ENCODE measurements at regions not wholly inside any gene's neighbourhood (a gene's known extent, or its start where the extent isn't known, plus 50 kb on each side); places are given as distances from the start of the nearest gene placed in this dataset.

DNA sequence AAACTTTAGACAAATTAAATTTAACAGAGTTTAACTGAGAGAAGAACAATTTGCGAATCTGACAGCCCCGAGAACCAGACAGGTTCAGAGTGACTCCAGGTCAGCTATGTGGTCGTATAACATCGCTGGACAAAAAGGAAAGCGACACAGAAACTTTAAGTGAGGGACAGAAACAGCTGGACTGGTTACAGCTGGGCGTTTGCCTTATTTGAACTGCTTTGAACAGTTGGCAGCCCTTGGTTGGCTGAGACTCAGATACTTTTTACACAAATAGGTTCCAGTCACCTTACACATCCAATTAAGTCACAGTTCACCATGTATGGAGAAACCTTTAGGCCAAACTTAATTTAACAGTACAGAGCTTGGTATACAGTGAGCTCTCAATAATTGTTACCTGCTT lies 436.9 kb downstream of the GUCY1A2 start:
- Histone ChIP-seq H3K36me3 (ENCODE audit: control insufficient read depth, insufficient read depth, low read length) (no peaks in the 10 kb centered on the region), H4K20me1 (replicated peaks; ENCODE audit: control insufficient read depth, insufficient read depth, low read length) (no peaks in the 10 kb centered on the region), H3K79me2 (ENCODE audit: control insufficient read depth, insufficient read depth, low read length) (no peaks in the 10 kb centered on the region), H3K4me3 (no peak overlapping the region), H2AFZ (ENCODE audit: low read depth, low read length) (no peak overlapping the region), H3K27ac (ENCODE audit: extremely low read depth, low read depth, low read length) (no peak overlapping the region), H3K9me1 (ENCODE audit: control insufficient read depth, insufficient read depth, low read length) (no peaks in the 10 kb centered on the region), H3K4me1 (replicated peaks in 1 of 2; ENCODE audit: control insufficient read depth in 2 of 2, insufficient read depth in 2 of 2, low read length in 2 of 2) (no peaks in the 10 kb centered on the region), H3K27me3 (ENCODE audit: control insufficient read depth in 2 of 2, insufficient read depth in 2 of 2, low read length in 2 of 2) (no peaks in the 10 kb centered on the region), H3K9ac (ENCODE audit: insufficient read depth in 1 of 2, low read depth in 2 of 2, low read length in 2 of 2) (no peak overlapping the region), H3K4me2 (ENCODE audit: insufficient read depth, low read length) (no peak overlapping the region), H3K9me3 (replicated peaks; ENCODE audit: control insufficient read depth, insufficient read depth, low read depth, low read length) (no peaks in the 10 kb centered on the region)
- DNase-seq (ENCODE audit: extremely low read depth in 1 of 4, low spot score in 3 of 4) (no peak), ATAC-seq (no peak), FAIRE-seq (no peak)
- no peak for TF ChIP-seq MEF2D (tag; conservative IDR thresholded peaks at IDR 0.05; ENCODE audit: low read depth)
- TF ChIP-seq, protein P1, sequence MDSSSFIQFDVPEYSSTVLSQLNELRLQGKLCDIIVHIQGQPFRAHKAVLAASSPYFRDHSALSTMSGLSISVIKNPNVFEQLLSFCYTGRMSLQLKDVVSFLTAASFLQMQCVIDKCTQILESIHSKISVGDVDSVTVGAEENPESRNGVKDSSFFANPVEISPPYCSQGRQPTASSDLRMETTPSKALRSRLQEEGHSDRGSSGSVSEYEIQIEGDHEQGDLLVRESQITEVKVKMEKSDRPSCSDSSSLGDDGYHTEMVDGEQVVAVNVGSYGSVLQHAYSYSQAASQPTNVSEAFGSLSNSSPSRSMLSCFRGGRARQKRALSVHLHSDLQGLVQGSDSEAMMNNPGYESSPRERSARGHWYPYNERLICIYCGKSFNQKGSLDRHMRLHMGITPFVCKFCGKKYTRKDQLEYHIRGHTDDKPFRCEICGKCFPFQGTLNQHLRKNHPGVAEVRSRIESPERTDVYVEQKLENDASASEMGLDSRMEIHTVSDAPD (CRISPR knock-in tag; IDR thresholded peaks at IDR 0.05): no peak
- no peak for TF ChIP-seq SAFB2 (IDR thresholded peaks at IDR 0.05; ENCODE audit: borderline replicate concordance, low read depth, low read length, severe bottlenecking)
- no peak for TF ChIP-seq SIRT6 (IDR thresholded peaks at IDR 0.05; ENCODE audit: low read depth, low read length)
- TF ChIP-seq PPARD (CRISPR knock-in tag; IDR thresholded peaks at IDR 0.05): no peak
- BruUV-seq (replicated peaks): no TSS peak
- in situ Hi-C loops (cut with MboI): no loop called here
- ChIA-PET POLR2A (no interaction called here), CTCF (ENCODE audit: low intra/inter-chr PET ratio) (no interaction called here)
- WGBS (ENCODE audit: insufficient coverage, low coverage, missing lambda C conversion rate): under 1% methylated on average over 6 of the region's 6 CpGs
- intact Hi-C loops (cut with micrococcal nuclease): no loop called here

DNA sequence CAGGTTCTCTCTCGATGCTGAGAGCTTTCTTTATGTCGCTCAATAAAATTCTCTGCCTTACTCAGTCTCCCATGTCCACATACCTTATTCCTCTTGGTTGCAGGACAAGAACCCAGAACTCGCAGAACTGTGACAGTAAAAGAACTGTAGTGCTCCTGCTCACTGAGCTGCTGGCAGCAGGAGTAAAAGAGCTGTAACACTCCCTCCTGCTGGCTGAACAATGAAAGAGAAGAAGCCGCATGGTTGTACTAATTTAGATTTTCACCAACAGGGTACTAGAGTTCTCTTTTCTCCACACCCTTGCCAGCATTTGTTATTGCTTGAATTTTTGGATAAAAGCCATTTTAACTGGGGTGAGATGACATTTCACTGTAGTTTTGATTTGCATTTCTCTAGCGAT lies 433.2 kb downstream of the GUCY1A2 start:
- Histone ChIP-seq H4K20me1 (replicated peaks; ENCODE audit: control insufficient read depth, insufficient read depth, low read length) (no peaks in the 10 kb centered on the region), H3K4me2 (ENCODE audit: insufficient read depth, low read length) (no peak overlapping the region), H3K4me3 (no peak overlapping the region), H3K27me3 (ENCODE audit: control insufficient read depth in 2 of 2, insufficient read depth in 2 of 2, low read length in 2 of 2) (no peaks in the 10 kb centered on the region), H3K79me2 (ENCODE audit: control insufficient read depth, insufficient read depth, low read length) (no peaks in the 10 kb centered on the region), H3K36me3 (ENCODE audit: control insufficient read depth, insufficient read depth, low read length) (no peaks in the 10 kb centered on the region), H3K9me3 (replicated peaks; ENCODE audit: control insufficient read depth, insufficient read depth, low read depth, low read length) (no peaks in the 10 kb centered on the region), H2AFZ (ENCODE audit: low read depth, low read length) (no peak overlapping the region), H3K9me1 (ENCODE audit: control insufficient read depth, insufficient read depth, low read length) (no peaks in the 10 kb centered on the region), H3K27ac (ENCODE audit: extremely low read depth, low read depth, low read length) (no peak overlapping the region), H3K9ac (ENCODE audit: insufficient read depth in 1 of 2, low read depth in 2 of 2, low read length in 2 of 2) (no peak overlapping the region), H3K4me1 (replicated peaks in 1 of 2; ENCODE audit: control insufficient read depth in 2 of 2, insufficient read depth in 2 of 2, low read length in 2 of 2) (no peaks in the 10 kb centered on the region)
- no TSS peak for BruUV-seq (replicated peaks)
- FAIRE-seq: no peak
- 2% methylated on average over 5 of the region's 5 CpGs for WGBS (ENCODE audit: insufficient coverage, low coverage, missing lambda C conversion rate)
- no peak for ATAC-seq
- intact Hi-C loops (cut with micrococcal nuclease): no loop called here
- in situ Hi-C loops (cut with MboI): no loop called here
- DNase-seq (ENCODE audit: extremely low read depth in 1 of 4, low spot score in 3 of 4): no peak
- ChIA-PET POLR2A (no interaction called here), CTCF (ENCODE audit: low intra/inter-chr PET ratio) (no interaction called here)
- TF ChIP-seq, protein P2, sequence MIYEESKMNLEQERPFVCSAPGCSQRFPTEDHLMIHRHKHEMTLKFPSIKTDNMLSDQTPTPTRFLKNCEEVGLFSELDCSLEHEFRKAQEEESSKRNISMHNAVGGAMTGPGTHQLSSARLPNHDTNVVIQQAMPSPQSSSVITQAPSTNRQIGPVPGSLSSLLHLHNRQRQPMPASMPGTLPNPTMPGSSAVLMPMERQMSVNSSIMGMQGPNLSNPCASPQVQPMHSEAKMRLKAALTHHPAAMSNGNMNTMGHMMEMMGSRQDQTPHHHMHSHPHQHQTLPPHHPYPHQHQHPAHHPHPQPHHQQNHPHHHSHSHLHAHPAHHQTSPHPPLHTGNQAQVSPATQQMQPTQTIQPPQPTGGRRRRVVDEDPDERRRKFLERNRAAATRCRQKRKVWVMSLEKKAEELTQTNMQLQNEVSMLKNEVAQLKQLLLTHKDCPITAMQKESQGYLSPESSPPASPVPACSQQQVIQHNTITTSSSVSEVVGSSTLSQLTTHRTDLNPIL (CRISPR knock-in tag; IDR thresholded peaks at IDR 0.05): no peak
- TF ChIP-seq ELF4 (CRISPR knock-in tag; IDR thresholded peaks at IDR 0.05) (no peak), KDM4B (IDR thresholded peaks at IDR 0.05; ENCODE audit: borderline replicate concordance in 2 of 2, low read depth in 1 of 2) (no peak), GATAD2A (IDR thresholded peaks at IDR 0.05) (no peak)
- TF ChIP-seq, protein P3, sequence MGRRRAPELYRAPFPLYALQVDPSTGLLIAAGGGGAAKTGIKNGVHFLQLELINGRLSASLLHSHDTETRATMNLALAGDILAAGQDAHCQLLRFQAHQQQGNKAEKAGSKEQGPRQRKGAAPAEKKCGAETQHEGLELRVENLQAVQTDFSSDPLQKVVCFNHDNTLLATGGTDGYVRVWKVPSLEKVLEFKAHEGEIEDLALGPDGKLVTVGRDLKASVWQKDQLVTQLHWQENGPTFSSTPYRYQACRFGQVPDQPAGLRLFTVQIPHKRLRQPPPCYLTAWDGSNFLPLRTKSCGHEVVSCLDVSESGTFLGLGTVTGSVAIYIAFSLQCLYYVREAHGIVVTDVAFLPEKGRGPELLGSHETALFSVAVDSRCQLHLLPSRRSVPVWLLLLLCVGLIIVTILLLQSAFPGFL (CRISPR knock-in tag; IDR thresholded peaks at IDR 0.05): no peak
- TF ChIP-seq, protein P4, sequence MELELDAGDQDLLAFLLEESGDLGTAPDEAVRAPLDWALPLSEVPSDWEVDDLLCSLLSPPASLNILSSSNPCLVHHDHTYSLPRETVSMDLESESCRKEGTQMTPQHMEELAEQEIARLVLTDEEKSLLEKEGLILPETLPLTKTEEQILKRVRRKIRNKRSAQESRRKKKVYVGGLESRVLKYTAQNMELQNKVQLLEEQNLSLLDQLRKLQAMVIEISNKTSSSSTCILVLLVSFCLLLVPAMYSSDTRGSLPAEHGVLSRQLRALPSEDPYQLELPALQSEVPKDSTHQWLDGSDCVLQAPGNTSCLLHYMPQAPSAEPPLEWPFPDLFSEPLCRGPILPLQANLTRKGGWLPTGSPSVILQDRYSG (tag; conservative IDR thresholded peaks at IDR 0.05; ENCODE audit: low read depth): no peak

All from K562 (cell line).